ENCODE measurements at regions not wholly inside any gene's neighbourhood (a gene's known extent, or its start where the extent isn't known, plus 50 kb on each side); places are given as distances from the start of the nearest gene placed in this dataset.

DNA sequence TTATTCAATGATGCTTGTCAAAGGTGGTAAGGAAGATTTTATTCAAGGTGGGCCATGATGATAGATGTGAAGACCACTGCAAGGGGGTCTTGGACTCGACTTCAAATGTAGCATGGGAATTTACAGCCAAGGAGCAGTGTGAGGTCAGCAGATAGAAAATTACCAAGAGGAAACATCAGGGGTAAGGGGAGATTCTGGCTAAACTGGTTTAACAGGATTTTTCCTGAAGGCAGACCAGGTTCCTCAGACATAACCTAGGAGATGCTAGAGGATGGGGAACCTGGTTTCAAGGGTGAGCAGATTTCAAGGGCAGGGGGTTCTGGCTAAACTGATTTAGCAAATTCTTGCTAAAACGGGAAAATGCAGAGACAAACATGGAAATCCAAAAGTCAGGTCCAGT, 464.9 kb downstream of the TAFA4 start:
- no peak for DNase-seq

- peak; percentile 29 to 35 for DNase-seq
Observed at GRCh38 chr3:68458581-68458980, 473.8 kb downstream of the TAFA4 start.

DNA sequence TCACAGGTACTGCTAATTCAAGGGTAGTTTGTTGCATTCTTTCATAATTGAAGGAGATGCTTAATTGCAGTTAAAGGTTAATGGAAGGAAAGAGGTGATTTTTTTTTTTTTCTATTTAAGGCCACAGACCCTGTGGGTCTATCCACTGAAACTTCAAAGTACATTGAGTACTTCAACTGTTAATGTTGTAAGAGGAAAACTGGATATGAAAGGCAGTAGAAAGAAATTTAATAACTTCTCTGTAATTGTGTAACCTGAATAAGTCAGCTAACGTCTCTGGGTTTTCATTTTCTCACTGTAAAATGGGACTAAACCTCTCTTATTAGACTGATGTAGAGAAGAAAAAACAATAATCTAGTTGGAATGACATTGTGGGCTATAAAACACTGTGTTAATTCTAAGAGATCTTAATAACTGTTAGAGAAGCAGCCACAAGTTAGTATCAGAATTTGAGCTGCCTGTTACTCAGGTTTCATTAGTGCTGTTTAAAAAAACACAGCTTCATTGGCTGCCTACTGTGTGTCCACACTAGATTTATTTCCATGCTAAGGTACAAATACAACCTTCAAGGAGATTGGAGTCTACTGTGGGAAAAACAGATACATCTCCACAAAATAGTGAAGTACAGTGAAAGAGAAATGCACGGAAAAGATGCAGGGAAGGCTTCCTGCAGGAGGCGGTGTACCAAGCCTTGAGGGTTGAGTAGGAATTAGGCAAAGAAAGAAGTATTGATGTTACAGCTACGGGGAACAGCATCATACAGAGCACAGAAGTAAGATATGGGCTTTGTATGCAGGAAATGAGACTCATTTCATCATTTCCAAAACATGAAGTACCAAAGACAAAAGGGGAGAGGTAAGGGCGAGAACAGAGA, 483.6 kb downstream of the TAFA4 start:
- no peak for DNase-seq

DNA sequence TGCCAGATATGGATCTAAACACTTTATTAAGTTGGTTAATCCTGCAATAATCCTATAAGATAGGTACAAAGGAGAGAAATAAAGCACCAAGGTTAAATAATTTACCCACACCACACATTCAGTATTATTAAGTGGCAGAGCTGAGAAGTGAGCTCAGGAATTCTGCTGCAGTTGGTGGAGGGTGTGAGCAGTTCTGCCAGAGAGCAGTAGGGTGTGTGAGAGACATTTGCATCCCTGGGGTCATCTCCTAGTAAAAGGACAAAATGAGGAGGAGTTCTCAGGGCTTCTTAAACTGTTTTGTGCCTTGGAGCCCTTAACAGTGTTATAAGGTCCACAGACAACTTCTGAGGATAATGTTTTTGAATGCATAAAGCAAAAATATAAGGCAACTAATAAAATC, 484.5 kb downstream of the TAFA4 start:
- DNase-seq = no peak

DNA sequence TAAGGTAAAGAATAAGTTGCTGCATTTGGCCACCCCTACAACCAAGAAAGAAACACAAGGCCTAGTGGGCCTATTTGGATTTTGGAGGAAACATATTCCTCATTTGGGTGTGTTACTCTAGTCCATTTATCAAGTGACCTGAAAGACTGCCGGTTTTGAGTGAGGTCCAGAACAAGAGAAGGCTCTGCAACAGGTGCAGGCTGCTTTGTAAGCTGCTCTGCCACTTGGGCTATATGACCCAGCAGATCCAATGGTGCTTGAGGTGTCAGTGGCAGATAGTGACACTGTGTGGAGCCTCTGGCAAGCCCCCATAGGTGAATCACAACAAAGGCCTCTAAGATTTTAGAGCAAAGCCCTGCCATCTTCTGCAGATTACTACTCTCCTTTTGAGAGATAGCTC, 491.3 kb downstream of the TAFA4 start:
- no peak for DNase-seq

DNA sequence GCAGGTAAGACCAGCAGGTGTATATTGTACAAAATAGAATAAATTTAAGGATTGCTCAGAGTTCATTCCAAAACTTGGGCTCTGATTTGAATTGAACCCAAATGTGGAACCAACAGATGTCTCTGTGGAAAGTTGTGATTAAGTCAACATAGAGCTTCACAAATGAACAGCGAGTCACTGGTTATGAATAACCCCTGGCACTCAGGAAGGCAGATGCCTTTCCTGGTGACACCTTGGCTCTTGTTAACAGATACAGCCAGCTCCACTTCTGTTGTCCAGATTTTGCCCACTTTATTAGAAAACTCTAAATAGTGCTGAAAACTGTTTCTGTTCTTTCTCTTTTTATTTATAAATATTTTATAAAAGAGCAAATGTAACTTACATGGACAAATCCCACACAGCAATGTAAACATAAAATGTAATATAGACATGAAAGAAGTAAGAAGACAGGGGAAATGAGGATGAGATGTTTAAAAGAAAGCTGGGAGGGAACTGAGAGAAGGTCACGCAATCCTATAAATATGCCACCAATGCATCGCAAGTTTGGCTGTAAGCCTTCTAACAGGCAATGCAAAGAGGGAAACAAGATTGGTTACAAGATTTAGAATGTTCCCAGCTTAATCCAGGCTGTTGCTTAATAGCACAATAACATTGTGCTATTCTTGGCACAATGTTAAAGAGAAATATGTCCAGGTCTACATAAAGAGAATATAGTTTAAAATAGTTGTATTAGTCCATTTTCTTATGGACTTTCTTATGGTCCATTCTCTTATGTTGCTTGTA, 495.5 kb downstream of the TAFA4 start:
- DNase-seq = no peak

- DNase-seq = no peak
Observed at GRCh38 chr3:68428495-68428894, 503.9 kb downstream of the TAFA4 start.

GRCh38 chr3:68424796-68425460, 507.4 kb downstream of the TAFA4 start:
- no peak for DNase-seq

GRCh38 chr3:68408626-68409025, 523.7 kb downstream of the TAFA4 start:
- no peak for DNase-seq

GRCh38 chr3:68403741-68404140, 528.6 kb downstream of the TAFA4 start:
- DNase-seq = no peak

DNA sequence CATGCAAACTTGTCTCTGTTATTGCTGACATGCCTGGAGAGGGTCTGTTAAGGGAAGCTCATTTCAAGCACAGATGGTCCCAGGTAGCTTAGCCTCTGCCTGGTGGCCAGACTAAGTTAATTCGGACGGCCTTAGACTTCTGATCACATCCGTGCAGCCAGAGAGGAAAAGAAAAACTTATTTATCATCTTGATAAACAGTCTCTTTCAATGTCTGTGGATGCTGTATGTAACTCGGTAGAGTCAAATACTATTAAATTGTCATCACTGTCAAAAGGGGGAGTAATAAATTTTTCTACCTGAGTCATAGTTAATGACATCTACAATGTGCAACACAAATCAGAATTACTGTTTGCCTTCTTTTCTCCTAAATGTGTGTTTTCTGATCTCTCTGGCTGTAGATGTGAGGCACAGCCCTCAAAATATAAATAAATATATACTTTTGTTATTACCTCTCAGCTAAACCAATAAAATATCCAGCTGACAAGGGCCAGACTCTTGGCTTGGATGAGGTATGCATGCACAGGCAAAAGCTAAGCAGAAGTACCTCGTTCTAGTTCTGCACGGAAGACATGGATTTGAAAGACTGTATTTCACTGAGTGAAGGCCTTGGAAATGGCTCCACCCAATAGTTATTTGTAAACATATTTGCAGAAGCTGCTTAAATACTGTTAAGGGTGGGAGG, 530.0 kb downstream of the TAFA4 start:
- DNase-seq = no peak

DNA sequence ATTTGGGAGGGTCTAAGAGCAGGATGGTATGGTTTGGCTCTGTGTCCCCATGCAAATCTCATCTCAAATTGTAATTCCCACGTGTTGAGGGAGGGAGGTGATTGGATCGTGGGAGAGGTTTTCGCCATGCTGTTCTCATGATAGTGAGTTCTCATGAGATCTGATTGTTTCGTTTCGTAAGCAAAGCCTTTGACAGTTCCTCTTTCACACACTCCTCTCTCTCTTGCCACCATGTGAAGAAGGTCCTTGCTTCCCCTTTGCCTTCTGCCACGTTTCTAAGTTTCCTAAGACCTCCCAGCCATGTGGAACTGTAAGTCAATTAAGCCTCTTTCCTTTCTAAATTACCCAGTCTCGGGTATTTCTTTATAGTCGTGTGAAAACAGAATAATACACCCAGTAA, 553.7 kb downstream of the TAFA4 start:
- no peak for DNase-seq

DNA sequence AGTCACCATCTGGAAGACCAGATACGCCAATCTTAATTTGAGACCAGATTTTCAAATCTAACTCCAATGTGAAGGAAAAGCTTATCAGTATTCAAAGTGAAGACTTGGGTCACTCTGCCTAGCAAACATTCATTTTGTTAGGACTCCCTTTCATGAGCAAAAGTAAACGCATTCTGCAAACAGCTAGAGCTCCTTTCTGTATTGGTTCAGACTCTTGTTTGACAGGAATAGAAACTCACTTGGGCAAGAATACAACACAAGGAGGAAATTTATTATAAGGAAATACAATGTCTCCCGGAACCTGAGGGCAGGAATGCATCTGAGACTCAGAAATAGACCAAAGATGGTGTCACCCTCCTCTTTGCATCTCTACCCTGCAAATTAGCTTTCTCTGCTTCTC, 558.6 kb downstream of the TAFA4 start:
- no peak for DNase-seq

DNA sequence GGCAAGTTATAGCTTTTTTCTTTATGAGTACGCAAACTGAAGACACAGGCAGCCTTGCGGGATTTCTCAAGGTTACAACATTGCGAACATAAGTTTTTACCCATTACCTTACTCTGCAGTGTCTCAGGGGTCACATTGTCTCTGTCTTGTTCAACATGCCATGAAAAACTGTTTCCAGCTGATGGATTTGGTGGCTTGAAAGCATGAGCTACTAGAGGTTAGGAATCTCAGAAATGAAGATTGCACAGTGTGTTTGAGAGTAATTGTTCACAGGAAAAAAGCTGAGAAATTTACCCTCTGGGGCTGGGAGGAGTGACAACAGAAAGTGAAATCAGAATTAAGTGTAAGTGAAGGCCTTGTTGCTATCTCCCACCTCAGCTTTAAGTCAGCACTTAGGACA, 568.6 kb downstream of the TAFA4 start:
- DNase-seq = no peak

GRCh38 chr3:68360492-68360891, 571.9 kb downstream of the TAFA4 start:
- no peak for DNase-seq

- DNase-seq = no peak
Observed at GRCh38 chr3:68345781-68346180, 586.6 kb downstream of the TAFA4 start.

GRCh38 chr3:68342426-68342825, 589.9 kb downstream of the TAFA4 start:
- no peak for DNase-seq

DNA sequence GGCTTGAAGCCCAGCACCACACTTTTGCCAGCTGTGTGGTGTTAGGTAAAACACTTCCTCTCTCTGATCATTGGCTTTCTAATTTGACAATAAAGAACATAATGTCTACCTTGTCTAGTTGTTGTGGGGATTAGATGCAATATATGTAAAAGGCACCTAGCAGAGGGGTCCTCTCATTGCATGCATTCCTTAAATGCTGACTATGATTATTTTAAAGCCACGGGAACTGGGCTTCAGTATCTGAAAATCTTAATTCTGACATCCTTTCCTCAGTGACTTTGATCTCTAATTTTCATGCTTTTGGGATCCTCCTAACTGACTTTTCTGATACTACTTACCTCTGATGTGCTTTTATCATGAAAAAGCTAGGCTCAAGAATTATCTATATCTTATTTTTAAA, 596.3 kb downstream of the TAFA4 start:
- DNase-seq = no peak

DNA sequence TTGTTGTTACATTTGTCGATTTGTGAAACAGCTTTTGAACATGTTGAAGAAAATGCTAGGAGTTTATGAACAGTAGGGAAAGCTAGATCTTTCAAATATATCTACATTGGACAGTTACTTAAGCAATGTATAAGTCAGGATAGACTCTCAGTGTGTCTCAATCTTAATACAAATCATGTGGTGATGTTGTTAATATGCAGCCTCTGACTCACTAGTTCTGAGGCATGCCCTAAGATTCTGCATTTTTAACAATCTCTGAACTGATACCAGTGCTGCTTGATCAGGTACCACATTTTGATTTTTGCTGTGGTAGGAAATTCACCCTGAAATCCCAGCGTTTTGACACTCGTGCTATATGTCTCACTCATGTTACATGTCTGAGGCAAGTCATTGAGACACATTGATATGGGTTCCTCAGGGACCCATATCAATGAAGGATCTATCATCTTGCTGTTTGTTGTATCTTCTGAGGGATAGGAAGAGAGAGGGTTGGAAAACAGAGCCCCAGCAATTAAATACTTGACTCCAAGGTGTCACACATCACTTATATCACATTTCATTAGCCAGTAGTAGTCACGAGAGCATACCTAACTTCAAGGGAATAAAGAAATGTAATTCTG, 597.9 kb downstream of the TAFA4 start:
- DNase-seq = no peak

- no peak for DNase-seq
Observed at GRCh38 chr3:68328049-68328448, 604.3 kb downstream of the TAFA4 start.

GRCh38 chr3:68315964-68316363, 616.4 kb downstream of the TAFA4 start:
- no peak for DNase-seq

- DNase-seq = no peak
Observed at GRCh38 chr3:68315546-68315945, 616.8 kb downstream of the TAFA4 start.

All from right lung (tissue), 2 donors.